Endothelial cell of umbilical vein (primary cell): ENCODE measurements at regions not wholly inside any gene's neighbourhood (a gene's known extent, or its start where the extent isn't known, plus 50 kb on each side); places are given as distances from the start of the nearest gene placed in this dataset.

Source experiments
- BruUV-seq: library from RNA; stranded (reverse); fragments of 400-500 nt; replicated peaks from 2 replicates; lab custom pipeline; 2021; lab: Mats Ljungman, UMichigan
- CTCF ChIA-PET: fragments of 300-600, 350-600 bp; sonication (Branson Sonifier 250); formaldehyde crosslinking; loops from one replicate; lab custom pipeline; 2021; ENCODE audit warnings: antibody characterized with exemption, inconsistent platforms; lab: Charles Lee
- POLR2A ChIA-PET: fragments of 300-600, 350-600 bp; sonication (Branson Sonifier 250); formaldehyde crosslinking; loops from one replicate; lab custom pipeline; 2021; ENCODE audit warnings: antibody characterized with exemption, inconsistent platforms; lab: Charles Lee
- DNase-seq: peaks from one replicate; pipeline ENCODE4 v3.0.0-alpha.2; 2011; ENCODE audit warnings: low read depth, low spot score
- FAIRE-seq: peaks from 2 replicates; lab custom pipeline; 2011; peaks lifted over from hg19 to GRCh38; lab: Jason Lieb, UNC
- H2AFZ ChIP-seq: 2 replicates; pipeline ENCODE4 v1.6.0; 2012; ENCODE audit warnings: low read depth, low read length, control low read depth, inconsistent platforms
- H3K27ac ChIP-seq: 2 replicates; pipeline ENCODE4 v1.5.1; 2011; ENCODE audit warnings: low read depth, mild to moderate bottlenecking, control low read depth, low read length, moderate library complexity; ENCODE audit not compliant: insufficient read depth
- H3K27me3 ChIP-seq, 2 experiments: 2 replicates each; pipeline versions ENCODE4 v1.6.0 to v1.6.1; 2011; ENCODE audit warnings: low read length in 2 of 2, mixed read lengths in 1 of 2; ENCODE audit not compliant: control insufficient read depth in 2 of 2, insufficient read depth in 2 of 2
- H3K36me3 ChIP-seq, 2 experiments: 2 replicates in 1 of 2; 3 replicates in 1 of 2; pipeline ENCODE4 v1.5.1; 2011; ENCODE audit warnings: low read length in 2 of 2, mild to moderate bottlenecking in 1 of 2, moderate library complexity in 1 of 2; ENCODE audit not compliant: control insufficient read depth in 2 of 2, insufficient read depth in 2 of 2; ENCODE audit errors: extremely low read depth in 1 of 2
- H3K4me1 ChIP-seq: 3 replicates; pipeline ENCODE4 v1.5.1; 2011; ENCODE audit warnings: mild to moderate bottlenecking, low read length; ENCODE audit not compliant: control insufficient read depth, insufficient read depth; ENCODE audit errors: extremely low read depth
- H3K4me2 ChIP-seq: 2 replicates; pipeline ENCODE4 v1.6.1; 2011; ENCODE audit warnings: low read length, control low read depth, mixed read lengths; ENCODE audit not compliant: insufficient read depth
- H3K4me3 ChIP-seq, 3 experiments: fragments of 200-600 bp in 1 of 3; sonication (generic), shearing (Covaris generic) in 1 of 3; replicated peaks in 1 of 3; 2 replicates each; pipeline ENCODE4 v1.5.1; 2011 to 2016; ENCODE audit warnings: control low read depth in 3 of 3, low read length in 3 of 3, mild to moderate bottlenecking in 2 of 3, inconsistent platforms in 1 of 3, low read depth in 1 of 3, moderate library complexity in 1 of 3; ENCODE audit not compliant: insufficient read depth in 1 of 3
- H3K79me2 ChIP-seq: 2 replicates; pipeline ENCODE4 v1.6.0; 2012; ENCODE audit warnings: low read length, inconsistent platforms; ENCODE audit not compliant: control insufficient read depth, insufficient read depth
- H3K9ac ChIP-seq: replicated peaks from 2 replicates; pipeline ENCODE3; 2011; ENCODE audit warnings: low read length, control low read depth; ENCODE audit not compliant: insufficient read depth; ENCODE audit errors: extremely low read depth
- H3K9me1 ChIP-seq: replicated peaks from 3 replicates; pipeline ENCODE4 v1.6.0; 2011; ENCODE audit warnings: mild to moderate bottlenecking, low read length; ENCODE audit not compliant: control insufficient read depth, insufficient read depth; ENCODE audit errors: extremely low read depth
- H3K9me3 ChIP-seq: replicated peaks from 2 replicates; pipeline ENCODE4 v1.5.1; 2012; ENCODE audit warnings: low read length, inconsistent platforms; ENCODE audit not compliant: control insufficient read depth, insufficient read depth
- H4K20me1 ChIP-seq: replicated peaks from 2 replicates; pipeline ENCODE3; 2011; ENCODE audit warnings: mild to moderate bottlenecking, low read length; ENCODE audit not compliant: control insufficient read depth, insufficient read depth; ENCODE audit errors: extremely low read depth
- EZH2 ChIP-seq: IDR thresholded peaks from 2 replicates; pipeline ENCODE4 v1.6.1; 2012; ENCODE audit warnings: borderline replicate concordance, low read depth, mild to moderate bottlenecking, moderate library complexity, low read length, inconsistent platforms; ENCODE audit not compliant: severe bottlenecking
- FOS ChIP-seq: IDR thresholded peaks from 2 replicates; pipeline ENCODE4 v1.6.1; 2011; ENCODE audit warnings: mild to moderate bottlenecking, low read length, moderate library complexity, borderline replicate concordance; ENCODE audit not compliant: insufficient read depth
- GATA2 ChIP-seq: IDR thresholded peaks from 2 replicates; pipeline ENCODE4 v1.7.0; 2011; ENCODE audit warnings: low read depth, mild to moderate bottlenecking, moderate library complexity, mixed read lengths, low read length; ENCODE audit not compliant: insufficient read length, insufficient read depth
- JUN ChIP-seq: IDR thresholded peaks from 2 replicates; pipeline ENCODE4 v1.6.1; 2011; ENCODE audit warnings: borderline replicate concordance, low read depth; ENCODE audit not compliant: insufficient read length, insufficient read depth
- MYC ChIP-seq: IDR thresholded peaks from one replicate; pipeline ENCODE4 v1.6.1; 2011; ENCODE audit warnings: mild to moderate bottlenecking, low read depth, low read length
- POLR2A ChIP-seq: IDR thresholded peaks from 2 replicates; pipeline ENCODE4 v1.6.1; 2012; ENCODE audit warnings: low read depth, mild to moderate bottlenecking, control low read depth, low read length
- POLR2AphosphoS5 ChIP-seq: IDR thresholded peaks from 2 replicates; pipeline ENCODE4 v1.6.1; 2012; ENCODE audit warnings: low read depth, mild to moderate bottlenecking, control low read depth, low read length, moderate library complexity; ENCODE audit not compliant: insufficient read depth
- dilution Hi-C: fragments of 300-500 bp; cut with MboI; formaldehyde crosslinking; loops from one replicate; pipeline ENCODE4 v1.15.0; 2019; ENCODE audit warnings: low sequenced_read_pairs; ENCODE audit not compliant: extremely low pct_ligation_motif_present
- intact Hi-C: fragments of 100-400 bp; cut with micrococcal nuclease; formaldehyde crosslinking; loops from one replicate; pipeline ENCODE4 v1.10.0; 2022
- TF ChIP-seq, protein P1 (sequence below), 2 donors: IDR thresholded peaks; 1 replicate in 1 of 2; 2 replicates in 1 of 2; pipeline ENCODE4 v1.5.1; 2011; ENCODE audit warnings: low read length in 2 of 2, mild to moderate bottlenecking in 2 of 2, moderate library complexity in 2 of 2, control low read depth in 1 of 2, inconsistent platforms in 1 of 2, low read depth in 1 of 2; ENCODE audit not compliant: insufficient read depth in 1 of 2; ENCODE audit errors: extremely low read depth in 1 of 2
- TF ChIP-seq, protein P2 (sequence below): IDR thresholded peaks from 2 replicates; pipeline ENCODE4 v1.6.1; 2011; ENCODE audit not compliant: insufficient read depth, insufficient read length

DNA sequence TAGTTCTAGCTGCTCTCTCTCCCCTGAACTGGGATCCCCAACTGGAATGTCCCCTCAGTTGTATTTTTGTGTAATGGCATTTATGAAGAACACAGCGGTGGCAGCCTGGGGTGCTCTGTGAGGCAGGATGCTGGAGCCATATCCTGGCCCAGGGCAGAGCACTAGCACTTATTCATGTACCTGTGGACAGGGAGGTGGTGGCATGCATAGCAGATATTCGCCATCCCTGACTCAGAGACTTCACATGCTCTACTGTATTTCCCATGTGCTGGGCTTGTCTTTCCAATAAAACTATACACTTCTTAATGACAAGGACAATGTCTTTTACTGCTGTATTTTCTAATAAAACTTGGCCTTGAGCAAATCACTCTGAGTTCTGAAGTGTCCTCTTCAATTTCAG, 125.3 kb downstream of the ADAMTS15 start:
- Histone ChIP-seq H4K20me1 (no peaks in the 10 kb centered on the region), H3K27me3 (no peaks in the 10 kb centered on the region), H3K36me3 (no peaks in the 10 kb centered on the region), H3K9me1 (no peaks in the 10 kb centered on the region), H3K9me3 (no peaks in the 10 kb centered on the region), H3K4me1 (no peaks in the 10 kb centered on the region), H3K27ac (no peak overlapping the region), H3K4me2 (no peak overlapping the region), H3K4me3 (no peak overlapping the region), H2AFZ (no peak overlapping the region), H3K79me2 (no peaks in the 10 kb centered on the region), H3K9ac (no peak overlapping the region)
- dilution Hi-C loops (no loop called here), intact Hi-C loops (no loop called here)
- ChIA-PET CTCF (no interaction called here), POLR2A (no interaction called here)
- FAIRE-seq (no peak), DNase-seq (no peak)
- no peak for TF ChIP-seq POLR2A
- no TSS peak for BruUV-seq

DNA sequence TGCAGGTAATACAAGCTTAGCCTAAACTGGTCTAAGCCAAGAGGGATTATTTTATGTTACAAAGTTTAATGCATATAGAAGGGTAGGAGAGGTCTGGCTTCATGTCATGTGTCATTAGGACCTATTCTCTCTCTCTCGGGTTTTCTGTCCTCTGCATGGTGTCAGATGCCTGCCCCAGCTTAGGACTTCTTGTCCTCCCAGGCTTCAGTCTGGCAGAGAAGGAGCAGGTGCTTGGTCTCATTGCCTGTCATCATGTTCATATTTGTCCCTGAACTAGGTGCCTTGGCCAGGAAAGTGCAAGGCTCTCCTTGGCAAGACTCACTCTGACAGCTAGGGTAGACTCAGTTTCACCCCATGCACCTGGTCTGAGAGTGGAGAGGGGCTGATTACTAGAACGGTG, 126.3 kb downstream of the ADAMTS15 start:
- no peak overlapping the region for H3K27ac ChIP-seq
- FAIRE-seq = no peak
- no peak overlapping the region for H3K4me2 ChIP-seq
- BruUV-seq = no TSS peak
- H2AFZ ChIP-seq = no peak overlapping the region
- H3K4me3 ChIP-seq = no peak overlapping the region
- no peaks in the 10 kb centered on the region for H3K9me1 ChIP-seq
- H4K20me1 ChIP-seq = no peaks in the 10 kb centered on the region
- ChIA-PET POLR2A (no interaction called here), CTCF (interaction anchor here (1.0 kb wide), 1 partner anchor 40 kb away, joined by 3 read pairs; no protein-coding TSS in a partner anchor)
- no peak overlapping the region for H3K9ac ChIP-seq
- dilution Hi-C loops (no loop called here), intact Hi-C loops (no loop called here)
- no peak for TF ChIP-seq FOS
- no peak for TF ChIP-seq POLR2A
- TF ChIP-seq, protein P1, sequence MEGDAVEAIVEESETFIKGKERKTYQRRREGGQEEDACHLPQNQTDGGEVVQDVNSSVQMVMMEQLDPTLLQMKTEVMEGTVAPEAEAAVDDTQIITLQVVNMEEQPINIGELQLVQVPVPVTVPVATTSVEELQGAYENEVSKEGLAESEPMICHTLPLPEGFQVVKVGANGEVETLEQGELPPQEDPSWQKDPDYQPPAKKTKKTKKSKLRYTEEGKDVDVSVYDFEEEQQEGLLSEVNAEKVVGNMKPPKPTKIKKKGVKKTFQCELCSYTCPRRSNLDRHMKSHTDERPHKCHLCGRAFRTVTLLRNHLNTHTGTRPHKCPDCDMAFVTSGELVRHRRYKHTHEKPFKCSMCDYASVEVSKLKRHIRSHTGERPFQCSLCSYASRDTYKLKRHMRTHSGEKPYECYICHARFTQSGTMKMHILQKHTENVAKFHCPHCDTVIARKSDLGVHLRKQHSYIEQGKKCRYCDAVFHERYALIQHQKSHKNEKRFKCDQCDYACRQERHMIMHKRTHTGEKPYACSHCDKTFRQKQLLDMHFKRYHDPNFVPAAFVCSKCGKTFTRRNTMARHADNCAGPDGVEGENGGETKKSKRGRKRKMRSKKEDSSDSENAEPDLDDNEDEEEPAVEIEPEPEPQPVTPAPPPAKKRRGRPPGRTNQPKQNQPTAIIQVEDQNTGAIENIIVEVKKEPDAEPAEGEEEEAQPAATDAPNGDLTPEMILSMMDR (IDR thresholded peaks at IDR 0.05; ENCODE audit: extremely low read depth in 1 of 2, insufficient read depth in 1 of 2, low read depth in 1 of 2, low read length in 2 of 2) = no peak
- no peak for TF ChIP-seq EZH2
- TF ChIP-seq, protein P2, sequence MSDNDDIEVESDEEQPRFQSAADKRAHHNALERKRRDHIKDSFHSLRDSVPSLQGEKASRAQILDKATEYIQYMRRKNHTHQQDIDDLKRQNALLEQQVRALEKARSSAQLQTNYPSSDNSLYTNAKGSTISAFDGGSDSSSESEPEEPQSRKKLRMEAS = no peak
- no peak for TF ChIP-seq MYC
- no peak for TF ChIP-seq GATA2
- no peak for TF ChIP-seq POLR2AphosphoS5
- no peak for TF ChIP-seq JUN
- no peaks in the 10 kb centered on the region for H3K4me1 ChIP-seq
- H3K9me3 ChIP-seq = no peaks in the 10 kb centered on the region
- DNase-seq = no peak
- H3K27me3 ChIP-seq = no peaks in the 10 kb centered on the region
- no peaks in the 10 kb centered on the region for H3K36me3 ChIP-seq
- no peaks in the 10 kb centered on the region for H3K79me2 ChIP-seq
